DMS53 treated with DMSO at 0.1 percent for 48 hours (cell line): ENCODE measurements at regions not wholly inside any gene's neighbourhood (a gene's known extent, or its start where the extent isn't known, plus 50 kb on each side); places are given as distances from the start of the nearest gene placed in this dataset.

Experiments
- DNase-seq: peaks from one replicate; lab custom pipeline; 2025; ENCODE audit not compliant: unreplicated experiment; lab: John Stamatoyannopoulos, UW

DNA sequence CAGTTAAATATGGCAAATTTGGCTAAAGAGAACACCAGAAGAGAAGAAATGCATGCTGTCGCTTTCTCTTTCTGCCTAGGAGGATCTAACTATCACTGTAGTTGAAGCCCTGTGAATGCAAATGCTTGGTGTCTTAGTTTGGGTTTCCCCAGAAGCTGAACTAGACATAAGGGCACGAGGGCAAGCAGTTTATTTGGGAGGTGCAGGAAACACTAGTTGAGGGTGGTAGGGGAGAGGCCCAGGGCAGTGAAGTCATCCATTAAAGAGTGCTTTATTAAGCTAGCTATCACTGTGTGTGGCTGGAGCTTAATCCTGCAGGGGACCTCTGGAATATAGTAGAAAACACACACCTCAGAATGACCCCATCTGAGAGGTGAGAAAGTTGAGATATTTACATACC is 639.8 kb upstream of the ZEB2 start:
- DNase-seq = no peak

DNA sequence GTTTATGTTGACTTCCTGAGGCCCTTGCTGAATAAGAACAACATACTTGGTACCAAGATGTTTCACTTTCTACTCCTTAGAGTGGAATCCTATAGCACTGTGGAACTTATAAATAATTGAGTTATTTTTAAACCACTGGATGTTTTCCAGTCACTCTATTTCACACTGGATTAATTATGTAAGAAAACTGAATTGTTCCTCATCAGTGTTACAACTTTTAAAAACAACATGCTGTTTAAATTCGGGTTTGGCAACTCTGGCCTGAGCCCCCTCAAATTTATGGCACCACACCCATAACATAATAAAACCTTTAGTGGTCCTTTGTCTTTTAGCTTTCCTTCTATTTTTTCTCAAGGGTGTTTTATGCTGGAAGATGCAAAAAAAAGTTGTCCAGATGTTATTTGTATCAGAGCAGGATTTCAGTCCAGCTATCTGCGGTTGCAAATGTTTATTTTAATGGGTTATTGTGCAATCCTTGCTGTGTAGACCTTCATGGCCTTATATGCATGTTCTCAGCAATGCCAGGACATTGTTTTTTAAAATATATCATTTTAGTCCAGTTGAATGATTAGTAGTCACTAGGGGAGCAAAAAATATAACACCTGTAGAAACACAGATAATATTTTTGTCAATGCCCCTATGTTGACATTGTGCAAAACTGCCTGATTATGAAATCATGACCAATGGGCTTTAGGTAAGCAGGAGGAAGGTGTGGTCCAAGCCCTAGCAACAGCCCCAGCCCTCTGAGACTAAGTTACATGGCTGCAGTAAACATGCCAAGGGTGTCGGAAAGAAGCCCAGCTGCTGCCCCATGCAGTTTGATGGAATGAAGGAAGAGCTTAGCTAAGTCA is 638.0 kb upstream of the ZEB2 start:
- no peak for DNase-seq

DNA sequence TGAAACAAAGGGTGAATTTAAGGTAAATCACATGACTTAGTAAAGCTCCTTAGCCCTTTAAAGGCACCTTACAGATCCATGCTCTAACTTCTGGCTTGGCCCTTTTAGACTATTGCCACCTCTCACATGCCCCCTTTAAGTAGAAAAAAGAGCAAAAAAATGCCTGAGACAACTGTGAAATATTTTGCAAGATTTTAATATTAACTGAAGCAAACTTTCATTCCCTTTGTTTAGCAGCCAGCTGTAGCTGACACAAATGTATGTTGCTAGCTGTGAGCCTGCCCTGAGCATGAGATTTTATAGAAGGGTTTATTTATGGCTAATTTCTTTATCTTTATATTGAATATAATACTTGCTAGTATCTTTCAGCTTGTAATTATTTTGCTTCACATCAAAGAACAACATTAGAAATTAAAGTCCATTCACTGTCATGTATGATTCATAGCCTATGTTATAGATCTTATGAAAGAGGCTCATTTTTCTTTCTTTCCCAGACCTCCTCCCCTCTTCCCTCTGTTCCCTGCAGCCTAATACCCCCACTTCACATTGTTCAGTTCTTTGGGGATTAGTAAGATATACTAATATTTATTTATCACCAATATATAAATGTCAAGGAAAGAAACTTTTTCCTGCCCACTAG is 637.2 kb upstream of the ZEB2 start:
- DNase-seq = no peak

DNA sequence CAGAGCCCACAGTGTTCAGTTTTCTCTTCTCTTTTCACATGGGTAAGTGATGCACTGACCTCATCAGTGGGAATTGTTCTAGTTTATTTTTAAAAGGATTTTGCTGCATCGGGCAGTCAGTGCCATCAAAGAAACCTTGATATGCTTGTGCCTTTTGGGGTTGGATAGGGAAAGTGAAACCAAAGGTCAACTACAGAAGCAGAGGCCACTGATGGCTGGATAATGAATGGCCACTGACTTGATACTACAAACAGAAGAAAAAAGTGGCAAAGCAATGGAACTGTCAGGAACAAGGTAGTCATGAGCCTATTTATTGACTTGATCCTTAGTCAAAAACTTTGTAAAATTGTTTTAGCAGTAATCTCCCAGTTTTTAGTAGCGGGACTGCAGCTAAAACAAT is 636.3 kb upstream of the ZEB2 start:
- DNase-seq = no peak

DNA sequence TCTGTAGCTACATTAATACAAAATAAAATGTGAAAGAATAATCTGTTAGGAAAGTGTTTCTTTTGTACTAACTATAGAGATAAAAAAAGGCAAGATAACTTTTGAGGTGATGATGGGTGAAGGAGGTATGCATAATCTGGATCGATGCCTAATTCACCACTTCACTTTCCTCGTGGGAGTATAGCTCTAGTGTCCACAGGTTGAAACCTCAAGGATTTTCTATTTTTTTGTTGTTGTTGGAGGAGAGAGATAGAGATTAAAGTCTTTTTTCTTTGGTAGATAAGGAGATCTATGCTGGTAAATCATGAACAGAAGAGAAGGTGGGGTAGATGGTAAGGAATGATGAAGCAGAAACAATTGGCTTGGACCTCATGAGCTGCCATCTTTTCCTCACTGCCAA is 635.3 kb upstream of the ZEB2 start:
- no peak for DNase-seq

DNA sequence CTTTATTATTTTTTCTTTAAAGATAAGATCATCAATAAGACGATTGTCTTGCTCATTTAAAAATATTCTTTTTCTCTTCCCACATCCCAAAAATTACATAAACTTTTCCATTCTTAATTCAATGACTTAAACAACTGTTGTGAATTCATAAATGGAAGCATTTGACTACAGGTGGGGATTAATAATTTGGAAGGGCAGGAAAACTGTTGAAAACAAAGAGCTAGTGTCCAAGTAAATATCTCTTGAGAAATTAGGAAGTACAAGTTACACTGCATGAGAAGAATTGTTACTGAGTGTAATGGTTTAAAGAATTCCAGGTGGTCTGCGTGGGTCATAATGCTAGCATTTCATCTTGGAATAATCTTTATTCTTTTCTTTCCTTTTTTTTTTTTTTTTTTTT is 634.8 kb upstream of the ZEB2 start:
- DNase-seq = no peak

DNA sequence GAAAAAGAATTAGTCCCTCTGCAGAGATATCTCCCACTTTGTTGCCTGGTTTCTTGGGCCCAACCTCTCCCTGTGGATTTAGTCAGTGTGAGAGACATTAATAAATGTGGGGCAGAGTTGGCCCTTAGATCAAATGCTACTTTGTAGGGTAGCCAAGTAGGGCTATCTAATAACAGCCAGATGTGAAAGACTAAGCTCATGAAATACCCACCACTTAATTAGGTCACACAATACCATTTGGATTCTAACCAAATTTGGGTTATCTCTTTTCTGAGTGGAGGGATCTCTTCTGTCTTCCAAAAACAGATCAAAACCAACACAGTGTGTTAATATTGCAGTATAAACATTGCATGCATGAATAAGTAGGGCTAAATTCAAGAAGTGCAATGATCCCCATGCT is 626.8 kb upstream of the ZEB2 start:
- no peak for DNase-seq

DNA sequence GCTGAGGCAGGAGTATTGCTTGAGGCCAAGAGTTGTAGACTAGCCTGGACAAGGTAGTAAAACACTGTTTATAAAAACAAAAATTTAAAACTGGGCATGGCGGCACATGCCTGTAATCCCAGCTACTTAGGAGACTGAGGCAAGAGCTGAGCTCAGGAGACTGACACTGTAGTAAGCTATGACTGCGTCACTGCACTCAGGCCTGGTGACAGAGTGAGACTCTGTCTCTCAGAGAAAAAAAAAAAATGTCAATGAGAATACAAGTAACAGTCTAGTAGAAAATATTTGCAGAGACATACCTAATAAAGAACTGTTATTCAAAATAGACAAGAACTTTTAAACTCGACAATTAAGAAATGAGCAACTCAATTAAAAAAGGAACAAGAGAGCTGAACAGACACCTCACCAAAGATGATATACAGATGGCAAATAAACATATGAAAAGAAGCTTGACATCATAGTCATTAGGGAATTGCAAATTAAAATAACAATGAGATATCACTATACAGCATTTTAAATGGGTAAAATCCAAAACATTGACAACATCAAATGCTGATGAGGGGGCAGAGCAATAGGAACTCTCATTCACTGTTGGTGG is 624.3 kb upstream of the ZEB2 start:
- DNase-seq = no peak

DNA sequence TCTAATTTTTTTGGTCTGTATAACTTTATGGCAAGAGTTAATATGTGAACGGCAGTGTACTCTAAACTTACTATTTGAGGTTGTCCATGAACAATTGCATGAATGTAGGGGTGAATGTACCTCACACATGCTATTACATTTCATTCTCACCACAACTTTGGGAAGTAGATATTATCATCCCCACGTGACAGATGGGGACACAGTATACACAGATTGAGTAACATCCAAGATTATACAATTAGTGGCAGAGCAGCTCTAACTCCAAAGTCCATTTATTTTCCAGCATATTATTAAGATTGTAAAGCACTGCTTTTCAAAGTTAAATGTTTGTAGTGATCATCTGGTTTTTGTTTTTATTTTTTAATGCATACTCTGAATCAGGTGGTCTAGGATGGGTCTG is 622.1 kb upstream of the ZEB2 start:
- DNase-seq = no peak

DNA sequence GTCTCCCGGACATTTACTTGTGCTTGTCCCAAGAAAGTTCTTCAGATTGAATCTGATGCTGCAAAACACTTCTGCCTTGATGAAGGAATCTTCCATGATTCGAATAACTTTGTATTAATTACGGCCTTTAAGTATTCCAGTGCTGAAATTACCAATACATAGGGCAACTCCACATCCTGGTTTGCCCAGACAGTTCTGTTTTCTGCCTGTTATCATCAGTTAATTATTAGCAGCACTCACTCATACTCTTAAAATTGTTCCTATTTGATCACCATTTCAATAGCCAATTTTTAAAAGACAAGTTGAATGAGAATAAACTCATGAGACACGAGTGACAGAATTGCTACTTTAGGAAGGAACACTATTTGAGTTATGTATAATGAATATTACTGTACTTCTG is 620.7 kb upstream of the ZEB2 start:
- no peak for DNase-seq

DNA sequence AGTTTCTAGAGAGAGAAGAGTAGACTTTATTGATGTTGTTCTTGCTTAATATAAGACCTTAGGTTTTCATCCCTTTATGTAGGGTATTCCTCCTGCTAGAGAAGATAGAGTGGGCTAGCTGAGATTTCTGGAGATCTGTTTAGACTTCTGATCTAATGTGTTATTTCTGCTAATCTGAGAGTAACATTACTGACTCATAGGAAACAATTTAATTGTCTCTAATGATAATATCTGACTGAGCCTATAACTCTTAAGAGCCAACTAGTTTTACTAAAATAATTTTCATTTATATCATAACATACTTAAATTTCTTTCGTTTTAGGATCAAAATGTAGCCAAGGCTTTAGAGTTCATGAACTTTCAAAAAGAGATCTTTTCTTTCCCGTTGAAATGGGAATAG is 618.7 kb upstream of the ZEB2 start:
- no peak for DNase-seq

DNA sequence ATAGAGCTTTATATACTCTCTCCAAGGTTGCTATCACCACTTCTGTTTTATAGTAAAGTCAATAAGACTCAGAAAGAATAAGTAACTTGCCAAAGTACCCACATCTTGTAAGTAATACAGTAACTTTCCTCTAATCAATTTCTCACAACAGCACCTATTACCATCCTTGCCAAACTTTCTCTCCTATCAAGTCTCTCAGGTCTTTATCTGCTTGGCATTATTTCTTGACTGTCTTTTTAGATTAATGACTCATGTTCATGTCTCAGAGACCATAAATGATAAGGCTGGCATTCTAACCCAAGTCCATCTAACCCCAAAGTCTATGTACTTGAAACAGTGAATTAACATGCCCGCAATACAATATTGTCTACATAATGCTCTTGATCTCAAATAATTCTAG is 618.0 kb upstream of the ZEB2 start:
- no peak for DNase-seq

DNA sequence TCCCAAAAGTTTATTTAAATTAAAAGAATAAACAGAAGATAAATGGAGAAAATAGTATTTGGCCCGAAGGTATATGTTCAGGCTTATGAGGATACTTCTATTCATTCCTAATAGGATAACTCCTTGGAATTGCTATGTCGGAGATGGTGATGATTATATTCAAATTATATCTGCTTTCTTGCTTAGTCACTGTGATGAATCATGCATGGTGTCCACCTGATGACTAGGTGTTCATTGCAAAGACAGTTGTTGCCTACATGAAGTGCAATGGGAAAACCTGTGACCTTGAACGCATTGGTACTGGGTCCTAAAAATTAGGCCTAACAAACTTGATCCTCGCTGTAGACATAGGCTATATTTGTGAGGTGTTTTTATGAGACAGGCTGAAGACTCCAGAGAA is 617.3 kb upstream of the ZEB2 start:
- no peak for DNase-seq

DNA sequence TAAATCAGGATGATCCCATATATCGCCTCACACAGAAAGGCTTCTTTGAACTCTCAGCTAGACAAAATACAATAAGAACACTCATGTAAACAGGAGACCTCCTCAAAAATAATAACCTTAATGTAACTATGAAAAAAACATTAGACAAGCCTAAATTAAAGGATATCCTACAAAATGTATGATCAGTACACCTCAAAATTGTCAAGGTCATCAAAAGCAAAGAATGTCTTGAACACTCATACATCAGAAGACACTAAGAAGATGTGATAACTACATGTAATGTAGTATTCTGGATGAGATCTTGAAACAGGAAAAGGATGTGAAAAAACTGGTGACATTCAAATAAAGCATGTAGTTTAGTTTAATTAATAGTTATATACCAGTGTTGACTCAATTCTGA is 616.8 kb upstream of the ZEB2 start:
- DNase-seq = no peak

DNA sequence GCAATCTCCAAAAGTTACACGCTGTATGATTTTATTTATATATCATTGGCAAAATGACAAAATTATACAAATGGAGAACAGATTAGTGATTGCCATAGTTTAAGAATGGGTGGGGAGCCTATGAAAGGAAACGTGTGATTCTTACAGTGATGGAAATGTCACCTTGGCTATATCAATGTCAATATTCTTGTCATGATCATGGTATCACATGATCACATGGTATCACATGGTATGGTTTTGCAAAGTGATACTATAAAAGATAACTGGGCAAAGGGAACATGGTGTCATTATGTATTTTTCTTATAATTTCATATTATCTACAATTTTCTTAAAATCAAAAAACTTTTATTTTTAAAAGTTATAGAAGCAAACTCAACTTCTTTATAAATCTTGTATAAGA is 606.2 kb upstream of the ZEB2 start:
- DNase-seq = no peak

DNA sequence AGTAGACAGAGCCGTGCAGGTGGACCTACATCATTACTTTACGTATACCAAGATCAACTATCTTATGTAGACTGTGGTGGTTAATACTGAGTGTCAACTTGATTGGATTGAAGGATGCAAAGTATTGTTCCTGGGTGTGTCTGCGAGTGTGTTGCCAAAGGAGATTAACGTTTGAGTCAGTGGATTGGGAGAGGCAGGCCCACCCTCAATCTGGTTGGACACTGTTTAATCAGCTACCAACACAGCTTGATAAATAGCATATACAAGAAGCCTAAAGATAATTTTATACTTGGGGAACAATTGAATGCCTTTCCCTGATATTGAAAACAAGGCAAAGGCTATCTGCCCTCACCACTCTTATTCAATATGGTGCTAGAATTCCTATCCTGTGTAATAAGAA is 604.2 kb upstream of the ZEB2 start:
- DNase-seq = no peak

DNA sequence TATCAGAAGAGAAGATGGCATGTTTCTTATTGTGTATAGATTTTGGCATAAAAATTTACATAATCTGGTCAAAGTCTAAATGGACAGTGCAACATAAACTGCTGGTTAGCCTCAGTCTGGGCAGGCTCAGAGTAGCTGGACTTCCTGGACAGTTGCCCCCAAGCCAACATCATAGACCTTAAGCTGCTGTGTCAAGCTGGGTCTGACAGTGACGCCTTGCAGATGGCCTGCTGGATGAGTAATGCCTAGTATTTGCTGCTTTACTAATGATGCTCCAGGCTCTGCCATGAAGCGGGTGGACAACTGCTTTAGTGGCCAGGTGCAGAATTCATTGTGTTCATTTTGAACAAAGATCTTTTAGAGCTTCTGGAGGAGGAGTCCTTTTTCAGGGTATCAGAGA is 603.7 kb upstream of the ZEB2 start:
- DNase-seq = no peak

DNA sequence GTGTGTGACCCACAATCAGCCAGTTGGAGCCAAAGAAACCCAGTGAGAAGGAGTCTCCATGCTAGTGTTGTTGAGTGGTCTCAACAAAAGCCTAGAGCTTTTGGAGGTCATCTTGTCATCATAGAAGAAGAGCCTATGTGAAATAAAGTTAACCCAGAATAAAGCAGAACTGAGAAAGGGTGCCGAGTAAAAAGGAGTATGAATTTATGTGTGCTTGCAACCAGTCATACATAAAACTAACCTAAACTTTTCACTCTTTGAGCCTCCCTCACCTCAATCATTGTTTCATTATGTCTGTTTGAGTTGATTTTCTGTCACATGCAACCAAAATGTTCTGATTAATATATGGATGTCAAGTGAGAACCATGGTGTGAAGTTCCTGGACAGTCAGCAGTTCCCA is 599.3 kb upstream of the ZEB2 start:
- no peak for DNase-seq

DNA sequence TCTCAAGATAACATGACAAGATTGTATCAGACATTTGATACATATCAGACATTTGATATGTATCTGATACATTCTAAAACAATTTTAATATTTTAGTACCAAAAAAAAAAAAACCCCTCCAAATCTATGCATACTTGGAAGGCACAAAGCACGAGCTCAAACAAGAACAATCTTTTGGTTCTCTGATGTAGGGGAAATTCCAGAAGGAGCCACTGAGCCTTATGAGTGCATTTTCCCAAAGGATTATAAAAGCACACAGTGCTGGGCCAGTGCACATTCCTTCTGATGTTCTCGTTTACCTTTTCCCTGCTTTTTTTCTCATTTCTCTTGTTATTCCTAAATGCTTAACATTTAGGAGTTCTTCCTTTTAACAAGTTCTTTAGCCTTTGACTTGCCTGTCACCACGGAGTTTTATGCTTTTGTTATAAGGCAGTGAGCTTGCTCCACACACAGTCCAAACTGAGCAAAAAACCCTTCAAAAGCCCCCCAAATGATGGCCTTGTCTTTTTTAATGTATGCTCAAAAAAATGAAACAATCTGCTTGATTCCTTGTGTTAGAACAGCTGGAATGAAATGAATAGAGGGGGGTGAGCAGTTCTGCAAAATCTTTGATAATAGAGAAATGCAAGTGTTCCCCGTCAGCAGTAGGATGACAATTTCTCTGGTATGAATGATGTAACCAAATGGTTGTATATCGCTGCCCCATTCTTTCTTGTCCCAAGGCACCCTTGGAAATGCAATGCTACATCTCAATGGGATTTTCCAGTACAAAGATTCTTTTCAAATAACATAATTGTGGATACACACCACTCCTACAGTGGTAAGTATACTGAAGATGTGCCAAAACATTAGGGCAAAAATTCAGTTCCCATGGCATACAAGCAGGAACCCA is 597.2 kb upstream of the ZEB2 start:
- no peak for DNase-seq

DNA sequence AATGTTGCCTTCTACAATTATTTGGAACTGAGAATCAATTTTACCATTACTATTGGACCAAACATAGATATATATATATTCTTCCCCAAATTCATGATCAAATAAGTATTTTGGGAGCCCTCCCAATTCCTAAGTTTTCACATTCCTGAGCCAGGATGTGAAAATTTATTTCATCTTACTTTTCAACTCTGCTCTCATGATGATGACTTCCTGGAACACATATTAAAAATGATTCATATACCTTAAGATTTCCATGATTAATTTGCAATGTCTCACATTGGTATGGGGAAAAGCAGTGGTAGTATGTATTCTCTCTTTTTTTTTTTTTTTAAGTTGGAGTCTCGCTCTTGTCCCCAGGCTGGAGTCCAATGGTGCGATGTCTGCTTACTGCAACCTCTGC is 596.1 kb upstream of the ZEB2 start:
- no peak for DNase-seq

DNA sequence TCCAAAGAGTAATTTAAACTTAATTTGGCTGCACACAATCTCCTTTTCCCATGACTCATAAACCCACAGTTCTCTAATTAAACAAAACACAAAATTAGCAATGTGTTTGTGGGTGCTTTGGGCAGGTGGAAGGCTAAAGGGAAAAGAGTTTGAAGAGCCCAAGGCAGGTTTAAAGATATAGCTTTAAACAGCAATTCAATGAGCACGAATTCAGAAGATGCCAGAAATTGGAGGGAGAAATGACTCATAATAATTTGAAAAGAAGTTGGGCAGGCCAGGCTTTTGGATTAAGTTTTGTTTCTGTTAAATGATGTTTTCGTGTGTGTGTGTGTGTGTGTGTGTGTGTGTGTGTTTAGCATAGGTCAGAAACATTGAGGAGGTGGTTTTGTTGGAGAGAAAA is 594.8 kb upstream of the ZEB2 start:
- no peak for DNase-seq

DNA sequence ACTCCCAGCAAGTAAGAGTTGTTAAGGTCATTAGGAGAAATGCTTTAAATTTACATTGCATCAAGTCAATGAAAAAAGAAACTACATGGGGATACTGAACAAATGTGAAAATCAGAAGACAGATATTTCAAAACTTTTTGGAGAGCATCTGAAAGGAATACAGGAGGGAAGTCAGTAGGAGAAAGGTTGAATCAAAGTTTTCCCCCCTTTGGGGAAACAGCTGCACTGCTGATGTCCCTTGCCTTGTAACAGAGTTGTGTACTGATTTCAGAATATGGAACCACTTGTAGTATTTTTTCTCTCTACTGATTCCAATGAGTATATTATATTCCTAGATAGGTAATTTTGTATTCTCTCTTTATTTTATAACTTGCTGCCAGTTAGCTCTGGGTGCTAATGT is 592.5 kb upstream of the ZEB2 start:
- no peak for DNase-seq
